ENCODE measurements at regions not wholly inside any gene's neighbourhood (a gene's known extent, or its start where the extent isn't known, plus 50 kb on each side); places are given as distances from the start of the nearest gene placed in this dataset.
"Not testable (repeated sequence)": the region's sequence is repeated elsewhere in the genome, so short reads cannot be mapped to it uniquely, and the experiment has no call there.

DNA sequence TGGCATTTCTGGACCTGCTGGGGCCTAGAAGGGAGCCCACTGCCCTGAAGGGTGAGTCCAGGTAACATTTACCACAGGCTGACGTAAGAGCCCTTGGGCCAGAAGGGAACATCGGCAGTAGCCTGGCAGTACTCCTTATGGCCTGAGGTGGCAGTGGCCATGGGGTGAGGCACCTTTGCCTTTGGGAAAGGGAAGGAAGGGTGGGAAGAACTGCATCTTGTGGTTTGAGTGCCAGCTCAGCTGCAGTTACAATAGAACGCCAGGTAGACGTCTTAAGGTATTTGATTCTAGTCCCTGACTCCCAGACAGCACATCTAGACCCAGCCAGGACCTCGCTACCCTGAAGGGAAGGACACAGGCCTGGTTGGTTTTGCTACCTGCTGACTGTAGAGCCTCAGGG is 104.9 kb downstream of the SOX14 start:
- intact Hi-C loops (cut with micrococcal nuclease; ENCODE audit: unreplicated experiment) = no loop called here

DNA sequence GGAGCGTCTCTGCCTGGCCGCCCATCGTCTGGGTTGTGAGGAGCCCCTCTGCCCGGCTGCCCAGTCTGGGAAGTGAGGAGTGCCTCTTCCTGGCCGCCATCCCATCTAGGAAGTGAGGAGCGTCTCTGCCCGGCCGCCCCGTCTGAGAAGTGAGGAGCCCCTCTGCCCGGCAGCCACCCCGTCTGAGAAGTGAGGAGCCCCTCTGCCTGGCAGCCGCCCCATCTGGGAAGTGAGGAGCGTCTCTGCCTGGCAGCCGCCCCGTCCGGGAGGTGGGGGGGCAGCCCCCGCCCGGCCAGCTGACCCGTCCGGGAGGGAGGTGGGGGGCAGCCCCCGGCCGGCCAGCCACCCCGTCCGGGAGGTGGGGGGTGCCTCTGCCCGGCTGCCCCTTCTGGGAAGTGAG is 108.5 kb downstream of the SOX14 start:
- CTCF ChIA-PET; POLR2A ChIA-PET (ENCODE audit: unreplicated experiment): not testable (repeated sequence)

More for the DNA sequence above, 104.9 kb downstream of the SOX14 start:
- H3K36me3 ChIP-seq (ENCODE audit: low read depth) = no peaks in the 10 kb centered on the region
- ChIA-PET CTCF (no interaction called here), POLR2A (ENCODE audit: unreplicated experiment) (no interaction called here)
- H3K9me2 ChIP-seq (ENCODE audit: insufficient read depth) = no peaks in the 10 kb centered on the region
- no peaks in the 10 kb centered on the region for H3K9me3 ChIP-seq (ENCODE audit: insufficient read depth, low read depth)
- no peaks in the 10 kb centered on the region for H3K79me2 ChIP-seq (ENCODE audit: low read depth)
- no peaks in the 10 kb centered on the region for H3F3A ChIP-seq (ENCODE audit: insufficient read depth, low read depth)
- DNase-seq = no peak
- no peak overlapping the region for H3K4me3 ChIP-seq
- no TSS peak for BruUV-seq (replicated peaks)
- H3K4me2 ChIP-seq = no peak overlapping the region
- H3K4me1 ChIP-seq (replicated peaks; ENCODE audit: insufficient read depth) = no peaks in the 10 kb centered on the region
- TF ChIP-seq, protein P1, sequence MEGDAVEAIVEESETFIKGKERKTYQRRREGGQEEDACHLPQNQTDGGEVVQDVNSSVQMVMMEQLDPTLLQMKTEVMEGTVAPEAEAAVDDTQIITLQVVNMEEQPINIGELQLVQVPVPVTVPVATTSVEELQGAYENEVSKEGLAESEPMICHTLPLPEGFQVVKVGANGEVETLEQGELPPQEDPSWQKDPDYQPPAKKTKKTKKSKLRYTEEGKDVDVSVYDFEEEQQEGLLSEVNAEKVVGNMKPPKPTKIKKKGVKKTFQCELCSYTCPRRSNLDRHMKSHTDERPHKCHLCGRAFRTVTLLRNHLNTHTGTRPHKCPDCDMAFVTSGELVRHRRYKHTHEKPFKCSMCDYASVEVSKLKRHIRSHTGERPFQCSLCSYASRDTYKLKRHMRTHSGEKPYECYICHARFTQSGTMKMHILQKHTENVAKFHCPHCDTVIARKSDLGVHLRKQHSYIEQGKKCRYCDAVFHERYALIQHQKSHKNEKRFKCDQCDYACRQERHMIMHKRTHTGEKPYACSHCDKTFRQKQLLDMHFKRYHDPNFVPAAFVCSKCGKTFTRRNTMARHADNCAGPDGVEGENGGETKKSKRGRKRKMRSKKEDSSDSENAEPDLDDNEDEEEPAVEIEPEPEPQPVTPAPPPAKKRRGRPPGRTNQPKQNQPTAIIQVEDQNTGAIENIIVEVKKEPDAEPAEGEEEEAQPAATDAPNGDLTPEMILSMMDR (conservative IDR thresholded peaks at IDR 0.05) = no peak
- no peak for TF ChIP-seq EZH2 (IDR thresholded peaks at IDR 0.05; ENCODE audit: low read depth)
- no peaks in the 10 kb centered on the region for H3K27me3 ChIP-seq (ENCODE audit: insufficient read depth, low read depth)
- H3K27ac ChIP-seq = no peak overlapping the region
- no peak overlapping the region for H2AFZ ChIP-seq
- no peaks in the 10 kb centered on the region for H4K20me1 ChIP-seq (ENCODE audit: insufficient read depth)

DNA sequence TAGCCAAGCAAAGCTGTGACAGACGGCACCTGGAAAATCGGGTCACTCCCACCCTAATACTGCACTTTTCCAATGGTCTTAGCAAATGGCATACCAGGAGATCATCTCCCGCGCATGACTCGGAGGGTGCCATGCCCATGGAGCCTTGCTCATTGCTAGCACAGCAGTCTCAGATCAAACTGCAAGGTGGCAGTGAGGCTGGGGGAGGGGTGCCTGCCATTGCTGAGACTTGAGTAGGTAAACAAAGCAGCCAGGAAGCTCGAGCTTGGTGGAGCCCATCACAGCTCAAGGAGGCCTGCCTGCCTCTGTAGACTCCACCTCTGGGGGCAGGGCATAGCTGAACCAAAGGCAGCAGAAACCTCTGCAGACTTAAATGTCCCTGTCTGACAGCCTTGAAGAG is 113.1 kb upstream of the CLDN18 start:
- intact Hi-C loops (cut with micrococcal nuclease; ENCODE audit: unreplicated experiment); BruUV-seq (replicated peaks); CTCF ChIA-PET: not testable (repeated sequence)

More for the DNA sequence above, 108.5 kb downstream of the SOX14 start:
- H3K9me3 ChIP-seq (ENCODE audit: insufficient read depth, low read depth); H3K4me1 ChIP-seq (replicated peaks; ENCODE audit: insufficient read depth); intact Hi-C loops (cut with micrococcal nuclease; ENCODE audit: unreplicated experiment); H3K79me2 ChIP-seq (ENCODE audit: low read depth); H3K27ac ChIP-seq; H4K20me1 ChIP-seq (ENCODE audit: insufficient read depth); H3K27me3 ChIP-seq (ENCODE audit: insufficient read depth, low read depth); H2AFZ ChIP-seq; H3F3A ChIP-seq (ENCODE audit: insufficient read depth, low read depth); H3K4me3 ChIP-seq; H3K36me3 ChIP-seq (ENCODE audit: low read depth); H3K9me2 ChIP-seq (ENCODE audit: insufficient read depth); DNase-seq; H3K4me2 ChIP-seq; BruUV-seq (replicated peaks): not testable (repeated sequence)

DNA sequence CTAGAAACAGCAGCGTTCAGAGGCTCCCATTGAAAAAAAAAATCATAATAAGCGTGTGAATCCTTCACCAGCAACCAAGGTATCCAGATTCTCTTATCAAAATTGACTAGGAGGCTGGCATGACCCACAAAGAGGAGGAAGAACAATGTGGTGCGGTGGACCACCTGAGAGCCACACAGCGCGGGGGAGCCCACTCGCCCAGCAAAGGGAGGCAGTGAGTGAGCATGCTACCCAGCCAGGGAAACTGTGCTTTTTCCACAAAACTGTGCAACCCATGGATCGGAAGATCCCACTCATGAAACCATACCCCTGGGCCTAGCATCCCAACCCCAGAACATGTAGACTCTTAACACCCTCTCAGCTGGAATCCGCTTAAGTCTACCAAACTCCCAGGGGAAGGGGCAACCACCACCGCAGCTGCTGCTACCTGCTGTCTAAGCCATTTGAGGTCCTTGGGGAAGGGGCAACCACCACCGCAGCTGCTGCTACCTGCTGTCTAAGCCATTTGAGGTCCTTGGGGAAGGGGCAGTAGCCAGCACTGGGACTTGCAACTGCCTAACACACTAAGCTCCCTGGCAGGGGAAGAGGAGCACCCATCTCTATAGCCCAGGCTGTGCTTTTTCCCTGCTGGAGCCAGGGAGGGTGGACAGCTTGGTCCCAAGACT is 102.8 kb upstream of the CLDN18 start:
- intact Hi-C loops (cut with micrococcal nuclease; ENCODE audit: unreplicated experiment) = no loop called here
- CTCF ChIA-PET = no interaction called here

More for the DNA sequence above, 113.1 kb upstream of the CLDN18 start:
- H3K4me1 ChIP-seq (replicated peaks; ENCODE audit: insufficient read depth); H4K20me1 ChIP-seq (ENCODE audit: insufficient read depth); H3K9me3 ChIP-seq (ENCODE audit: insufficient read depth, low read depth); H3K36me3 ChIP-seq (ENCODE audit: low read depth); H3K4me3 ChIP-seq; H3F3A ChIP-seq (ENCODE audit: insufficient read depth, low read depth); H3K27me3 ChIP-seq (ENCODE audit: insufficient read depth, low read depth); POLR2A ChIA-PET (ENCODE audit: unreplicated experiment); DNase-seq; H3K9me2 ChIP-seq (ENCODE audit: insufficient read depth); H3K27ac ChIP-seq; H2AFZ ChIP-seq; H3K79me2 ChIP-seq (ENCODE audit: low read depth); H3K4me2 ChIP-seq: not testable (repeated sequence)

More for the DNA sequence above, 102.8 kb upstream of the CLDN18 start:
- H3K9me3 ChIP-seq (ENCODE audit: insufficient read depth, low read depth) = no peaks in the 10 kb centered on the region
- no peak overlapping the region for H3K4me2 ChIP-seq
- no peaks in the 10 kb centered on the region for H3K27me3 ChIP-seq (ENCODE audit: insufficient read depth, low read depth)
- no peak for DNase-seq
- H2AFZ ChIP-seq = no peak overlapping the region
- H3K79me2 ChIP-seq (ENCODE audit: low read depth) = no peaks in the 10 kb centered on the region
- no peaks in the 10 kb centered on the region for H3F3A ChIP-seq (ENCODE audit: insufficient read depth, low read depth)
- POLR2A ChIA-PET (ENCODE audit: unreplicated experiment) = no interaction called here
- no peak for TF ChIP-seq EZH2 (IDR thresholded peaks at IDR 0.05; ENCODE audit: low read depth)
- TF ChIP-seq, protein P1 (conservative IDR thresholded peaks at IDR 0.05) = no peak
- H3K9me2 ChIP-seq (ENCODE audit: insufficient read depth) = no peaks in the 10 kb centered on the region
- no peak overlapping the region for H3K27ac ChIP-seq
- no peak overlapping the region for H3K4me3 ChIP-seq
- no peaks in the 10 kb centered on the region for H3K36me3 ChIP-seq (ENCODE audit: low read depth)
- no TSS peak for BruUV-seq (replicated peaks)
- no peaks in the 10 kb centered on the region for H4K20me1 ChIP-seq (ENCODE audit: insufficient read depth)
- no peaks in the 10 kb centered on the region for H3K4me1 ChIP-seq (replicated peaks; ENCODE audit: insufficient read depth)
